ENCODE measurements at regions not wholly inside any gene's neighbourhood (a gene's known extent, or its start where the extent isn't known, plus 50 kb on each side); places are given as distances from the start of the nearest gene placed in this dataset.

- H3T11ph ChIP-seq (ENCODE audit: low read length): no peak overlapping the region
- no peak overlapping the region for H4K8ac ChIP-seq (replicated peaks; ENCODE audit: insufficient read length, low read depth, low read length)
- no peak overlapping the region for H3K4ac ChIP-seq (ENCODE audit: low read depth, low read length)
- no peak overlapping the region for H3K14ac ChIP-seq (ENCODE audit: insufficient read depth, low read length)
- DNase-seq: no peak
- no peaks in the 10 kb centered on the region for H3K4me1 ChIP-seq (ENCODE audit: insufficient read depth, low read length)
- H3K18ac ChIP-seq (ENCODE audit: insufficient read length, low read depth, low read length): no peak overlapping the region
- H2BK12ac ChIP-seq (ENCODE audit: insufficient read length, low read depth, low read length): no peak overlapping the region
- no peak overlapping the region for H3K27ac Mint-ChIP-seq
- no peak overlapping the region for H2BK15ac ChIP-seq (ENCODE audit: low read depth, low read length)
- H3K27ac ChIP-seq (ENCODE audit: insufficient read length, low read depth, low read length): no peak overlapping the region
- H2AFZ ChIP-seq (ENCODE audit: low read length): no peak overlapping the region
- H4K20me1 ChIP-seq (ENCODE audit: control insufficient read depth, insufficient read depth, insufficient read length): no peaks in the 10 kb centered on the region
- no peak overlapping the region for H2AK5ac ChIP-seq (ENCODE audit: insufficient read length, low read length)
- H3K9ac ChIP-seq (ENCODE audit: extremely low read depth, insufficient read length, low read length): no peak overlapping the region
- no peaks in the 10 kb centered on the region for H3K79me2 ChIP-seq (ENCODE audit: insufficient read depth, low read length)
- no peak overlapping the region for H3K4me2 ChIP-seq (ENCODE audit: insufficient read depth, insufficient read length, low read length)
- H4K91ac ChIP-seq (ENCODE audit: insufficient read length, low read depth, low read length): no peak overlapping the region
- no peak overlapping the region for H2BK5ac ChIP-seq (ENCODE audit: insufficient read length, low read length)
- no peak overlapping the region for H3K56ac ChIP-seq (ENCODE audit: insufficient read length, low read depth, low read length)
- H3K36me3 Mint-ChIP-seq (ENCODE audit: insufficient read depth in 1 of 3, low read depth in 3 of 3): no peaks in the 10 kb centered on the region
- no peaks in the 10 kb centered on the region for H3K27me3 ChIP-seq (ENCODE audit: insufficient read depth, low read length)
- TF ChIP-seq CTCF (conservative IDR thresholded peaks at IDR 0.05): no peak
- no peak overlapping the region for H3K23ac ChIP-seq (ENCODE audit: insufficient read length, low read depth, low read length)
- H2BK20ac ChIP-seq (ENCODE audit: low read depth, low read length, poor library complexity, severe bottlenecking): no peak overlapping the region
- WGBS (ENCODE audit: extremely low coverage, insufficient read length, low lambda C conversion rate): no CpG with 5 or more reads among the region's 7 CpGs
- H3K79me1 ChIP-seq (ENCODE audit: insufficient read depth, low read depth, low read length, poor library complexity, severe bottlenecking): no peaks in the 10 kb centered on the region
- peaks cover 5 to 6% of the 10 kb centered on the region in 2 experiments; a peak in 3 of 4 replicates for H3K4me1 Mint-ChIP-seq
- no peak overlapping the region for H2BK120ac ChIP-seq (ENCODE audit: low read depth, low read length, poor library complexity, severe bottlenecking)
- H4K5ac ChIP-seq (ENCODE audit: insufficient read length, low read depth, low read length): no peak overlapping the region
- H3K27me3 Mint-ChIP-seq (ENCODE audit: low read depth): peaks cover 3% of the 10 kb centered on the region; the same call in 1 of the 2 replicates
- no peak overlapping the region for H3K4me3 Mint-ChIP-seq
- no peaks in the 10 kb centered on the region for H3K9me3 Mint-ChIP-seq
- H3K9me3 ChIP-seq (ENCODE audit: control insufficient read depth, low read depth, low read length): no peaks in the 10 kb centered on the region
- no peaks in the 10 kb centered on the region for H3K23me2 ChIP-seq (ENCODE audit: insufficient read length, low read depth, low read length, poor library complexity, severe bottlenecking)
Observed at GRCh38 chr12:69151254-69151764, 88.1 kb upstream of the CPSF6 start.
